GM18508 (cell line): ENCODE measurements at regions not wholly inside any gene's neighbourhood (a gene's known extent, or its start where the extent isn't known, plus 50 kb on each side); places are given as distances from the start of the nearest gene placed in this dataset.
"Not testable (repeated sequence)": the region's sequence is repeated elsewhere in the genome, so short reads cannot be mapped to it uniquely, and the experiment has no call there.

Source experiments
- ATAC-seq: cut with Tn5 transposase; IDR thresholded peaks from one replicate; pipeline ENCODE4 v1.9.1; 2021; ENCODE audit warnings: moderate number of reproducible peaks; ENCODE audit not compliant: insufficient read depth, unreplicated experiment

DNA sequence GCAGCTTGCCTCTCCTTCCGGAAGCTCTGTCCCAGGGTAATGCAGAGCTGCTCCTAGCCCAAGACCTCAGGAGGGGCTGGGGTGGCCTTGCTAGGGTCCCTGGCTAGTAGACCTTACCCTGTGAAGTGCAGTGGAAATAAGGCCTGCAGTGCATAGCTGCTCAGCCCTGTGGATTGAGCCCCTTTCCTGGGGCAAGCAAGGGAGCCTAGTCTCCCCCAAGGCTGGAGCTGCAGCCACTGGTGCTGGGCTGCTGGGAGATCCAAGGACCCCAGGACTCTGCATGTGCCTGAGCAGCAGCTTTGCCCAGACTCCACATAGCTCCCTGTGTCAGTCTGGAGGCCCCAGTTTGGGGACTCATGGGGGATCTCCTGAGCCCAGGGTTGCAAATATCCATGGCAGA, 57.9 kb downstream of the FANCF start:
- no peak for ATAC-seq

DNA sequence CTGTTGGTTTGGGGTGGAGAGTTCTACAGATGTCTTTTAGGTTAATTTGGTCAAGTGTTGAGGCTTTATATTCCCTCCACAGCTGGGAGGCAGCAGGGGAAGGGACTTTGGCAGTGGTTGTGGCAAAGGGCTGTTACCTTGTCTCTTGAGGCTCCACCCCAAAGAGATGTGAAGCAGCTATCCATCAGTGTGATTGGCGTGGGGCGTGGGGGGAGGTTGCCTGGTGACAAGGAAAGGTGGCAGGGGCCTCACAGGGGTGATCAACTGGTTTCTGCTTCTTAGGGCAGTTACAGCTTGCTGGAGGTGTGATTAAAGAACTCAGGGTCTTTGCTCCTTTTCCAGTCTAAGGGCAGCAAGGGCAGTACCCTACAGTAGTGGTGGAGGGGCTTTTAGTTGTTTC, 59.3 kb downstream of the FANCF start:
- ATAC-seq: no peak

DNA sequence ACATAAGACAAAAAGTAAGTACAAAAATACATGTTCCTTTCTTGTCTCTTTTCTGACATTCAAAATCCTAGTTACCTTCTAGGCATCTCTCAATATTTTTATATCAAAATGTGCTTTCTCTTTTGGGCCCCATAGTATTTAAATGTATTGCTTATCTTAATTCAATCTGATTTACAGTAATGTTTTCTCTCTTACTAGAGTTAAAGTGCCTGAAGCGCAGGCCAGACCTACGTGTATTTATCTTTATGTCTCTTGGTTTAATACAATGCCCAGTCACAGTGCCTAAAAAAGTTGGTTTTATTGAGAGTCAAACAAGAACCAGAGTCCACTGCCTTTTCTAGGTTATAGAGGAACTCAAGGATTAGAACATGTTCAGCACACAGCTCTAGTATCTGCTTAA, 64.3 kb downstream of the FANCF start:
- no peak for ATAC-seq

DNA sequence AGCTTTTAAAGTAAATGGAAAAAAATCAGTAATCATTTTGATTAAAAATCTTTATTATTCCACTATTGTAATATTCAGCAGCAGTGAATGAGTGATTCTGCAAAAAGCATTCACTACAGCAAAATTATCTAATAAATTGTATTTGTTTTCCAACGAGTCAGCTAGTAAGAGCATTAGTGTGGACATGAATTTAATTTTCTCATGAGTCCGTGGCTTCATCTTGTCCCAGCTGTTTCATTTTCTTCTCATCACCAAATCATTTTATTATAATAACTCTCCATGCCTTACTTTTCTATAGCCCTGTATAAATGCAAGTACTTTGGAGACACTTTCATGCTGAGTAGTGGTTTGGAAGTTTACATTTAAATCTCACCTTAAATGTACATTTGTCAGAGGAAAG, 66.2 kb downstream of the FANCF start:
- no peak for ATAC-seq

DNA sequence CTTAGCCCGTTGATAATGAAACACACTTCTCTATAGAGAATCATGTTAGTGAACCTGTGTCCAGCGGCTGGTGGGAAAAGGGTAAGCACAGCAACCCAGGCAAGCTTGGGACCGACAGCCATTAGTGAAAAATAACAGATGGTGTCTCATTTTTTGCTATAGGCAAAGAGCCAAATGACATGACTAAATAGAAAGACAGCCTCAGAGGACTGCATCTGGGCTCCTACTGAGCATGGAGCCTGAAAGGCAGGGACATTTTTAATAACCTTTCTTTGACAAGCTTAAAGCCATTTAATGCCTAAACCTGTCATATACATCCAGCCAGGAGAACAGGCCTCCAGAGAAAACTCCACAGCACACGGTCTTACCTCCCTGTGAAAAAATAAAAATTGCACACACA, 67.0 kb downstream of the FANCF start:
- ATAC-seq: no peak

DNA sequence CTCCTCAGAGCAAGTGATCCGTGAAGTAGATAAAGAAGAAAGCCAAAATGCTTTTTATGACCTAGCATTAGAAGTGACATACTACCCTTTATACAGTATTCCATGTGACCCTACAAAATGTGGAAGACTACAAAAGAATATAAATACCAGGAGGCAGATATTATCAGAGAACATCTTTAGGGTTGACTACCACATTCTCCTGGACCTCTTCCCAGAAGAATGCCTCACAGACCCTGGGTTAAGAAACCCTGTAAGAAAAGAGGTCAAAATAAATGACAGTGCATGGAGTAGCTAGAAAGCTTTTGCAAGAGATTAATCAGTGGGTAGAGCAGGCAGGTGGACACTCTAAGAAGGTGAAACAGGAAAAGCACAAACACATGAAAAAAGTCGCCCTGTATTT, 69.2 kb downstream of the FANCF start:
- ATAC-seq: no peak

DNA sequence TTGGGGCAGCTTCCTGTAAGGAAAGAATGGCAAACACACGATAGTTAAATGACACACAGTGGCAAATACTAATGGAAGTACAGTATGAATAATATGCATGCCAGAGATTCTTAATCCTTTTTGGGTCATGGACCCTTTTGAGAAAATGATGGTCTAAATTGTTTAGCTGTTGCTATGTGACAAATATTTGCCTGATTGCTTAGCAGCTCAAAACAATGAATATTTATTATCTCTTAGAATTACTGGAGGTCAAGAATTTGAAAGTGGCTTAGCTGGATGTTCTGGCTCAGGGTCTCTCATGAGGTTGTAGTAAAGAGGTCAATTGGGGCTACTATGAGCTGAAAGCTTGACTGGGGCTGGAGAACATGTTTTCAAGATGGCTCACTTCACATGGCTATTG, 69.7 kb downstream of the FANCF start:
- no peak for ATAC-seq

DNA sequence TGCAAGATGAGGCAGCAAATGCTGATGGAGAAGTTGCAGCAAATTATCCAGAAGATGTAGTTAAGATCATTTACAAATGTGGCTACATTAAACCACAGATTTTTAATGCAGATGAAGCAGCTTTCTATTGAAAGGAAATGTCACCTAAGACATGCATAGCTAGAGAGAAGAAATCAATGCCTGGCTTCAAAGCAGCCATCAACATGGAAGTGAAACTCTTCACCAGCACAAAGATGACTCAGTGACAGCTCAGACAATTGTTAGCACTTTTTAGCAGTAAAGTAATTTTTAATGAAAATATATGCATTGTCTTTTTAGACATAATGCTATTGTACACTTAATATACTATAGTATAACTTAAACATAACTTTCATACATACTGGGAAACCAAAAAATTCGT, 71.4 kb downstream of the FANCF start:
- peak; percentile 95 for ATAC-seq

DNA sequence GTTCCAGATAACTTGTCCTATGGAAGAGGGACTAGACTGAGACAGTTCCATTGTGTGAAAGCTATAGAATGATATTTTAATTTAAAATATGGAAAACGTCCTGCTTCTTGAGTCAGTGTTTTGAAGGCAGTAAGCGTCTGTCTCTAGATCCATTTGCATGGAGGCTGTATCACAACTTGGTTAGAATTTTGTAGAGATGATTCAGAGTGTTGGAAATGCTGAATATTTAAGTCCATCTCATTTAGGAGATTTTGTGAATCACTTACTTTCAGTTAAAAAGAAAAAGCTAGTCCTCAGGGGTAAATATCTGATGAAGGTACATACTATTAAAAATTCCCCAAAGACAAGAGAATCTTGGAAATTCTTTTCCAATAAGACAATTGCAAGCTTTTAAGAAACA, 72.7 kb downstream of the FANCF start:
- ATAC-seq: no peak

DNA sequence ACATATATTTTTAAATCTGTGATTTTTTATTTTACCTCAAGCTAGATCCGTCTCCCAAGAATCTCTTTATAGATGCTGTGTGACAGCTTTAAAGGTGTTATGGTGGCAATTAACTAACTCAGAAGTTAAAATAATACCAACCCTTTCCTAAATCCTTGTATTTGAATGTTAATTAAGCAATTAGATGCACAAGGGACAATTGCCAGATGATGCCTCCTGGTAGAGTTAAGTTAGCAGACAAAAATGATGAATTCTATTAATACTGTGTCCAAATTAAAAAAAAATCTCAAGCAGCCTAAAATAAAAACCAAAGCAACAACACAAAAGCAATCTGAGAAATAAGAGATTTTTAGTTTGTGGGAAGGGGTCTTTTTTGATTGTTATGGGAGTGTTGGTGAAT, 78.9 kb downstream of the FANCF start:
- ATAC-seq: no peak

DNA sequence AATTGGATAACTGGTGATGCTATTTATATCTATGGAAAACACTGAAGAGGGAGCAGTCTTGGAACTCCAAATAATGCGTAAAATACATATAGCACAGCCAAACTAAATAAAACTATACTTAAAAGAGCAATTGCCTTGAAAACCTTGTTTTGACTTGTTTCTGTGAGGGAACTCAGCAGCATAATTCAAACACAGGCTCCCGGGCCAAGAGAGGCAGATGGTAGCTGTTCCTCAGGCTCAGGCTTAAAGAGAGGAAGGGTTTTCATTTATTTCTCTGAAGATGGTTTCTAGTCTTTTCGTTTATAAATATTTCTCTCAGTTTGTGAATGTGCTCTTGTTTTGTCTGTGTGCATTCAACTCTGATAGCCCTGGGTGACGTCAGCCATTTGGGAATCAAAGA, 82.4 kb downstream of the FANCF start:
- no peak for ATAC-seq

DNA sequence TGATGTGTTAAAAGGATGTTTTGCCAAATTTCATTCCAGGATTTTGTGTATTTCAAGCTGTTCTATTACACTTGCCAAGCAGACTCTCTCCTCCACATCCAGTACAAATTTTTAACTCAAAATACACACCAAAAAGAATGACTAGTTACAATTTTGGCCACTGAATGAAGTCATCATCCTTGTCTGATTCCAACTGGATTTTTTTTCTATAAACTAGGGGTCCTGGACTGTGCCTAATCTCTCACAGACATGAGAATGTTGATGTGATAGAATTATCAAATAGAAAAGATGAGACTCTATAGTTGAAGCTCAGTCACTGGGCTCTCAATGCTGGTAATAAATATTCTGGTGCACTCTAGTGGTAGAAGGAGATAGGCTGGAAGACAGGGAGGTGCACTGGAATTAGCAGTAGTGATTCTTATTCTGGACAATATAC, 85.8 kb downstream of the FANCF start:
- no peak for ATAC-seq

DNA sequence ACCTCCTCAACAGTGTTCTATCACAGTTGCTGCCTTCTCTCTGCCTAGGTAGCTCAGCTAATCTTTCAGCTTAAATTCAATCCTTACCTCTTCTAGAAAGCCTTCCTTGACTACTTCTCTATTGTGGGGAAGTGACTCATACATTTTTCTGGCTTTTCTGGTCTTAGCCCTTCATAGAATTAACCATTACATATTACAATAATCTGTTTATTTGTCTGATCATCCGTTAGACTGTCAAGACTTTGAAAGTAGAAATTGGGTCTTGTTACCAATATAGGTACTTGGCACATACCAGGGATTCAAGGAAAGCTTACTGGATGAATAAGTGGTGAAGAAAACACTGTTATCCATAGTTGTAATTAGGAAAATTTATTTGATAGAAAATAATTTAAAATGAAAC, 89.6 kb downstream of the FANCF start:
- no peak for ATAC-seq

DNA sequence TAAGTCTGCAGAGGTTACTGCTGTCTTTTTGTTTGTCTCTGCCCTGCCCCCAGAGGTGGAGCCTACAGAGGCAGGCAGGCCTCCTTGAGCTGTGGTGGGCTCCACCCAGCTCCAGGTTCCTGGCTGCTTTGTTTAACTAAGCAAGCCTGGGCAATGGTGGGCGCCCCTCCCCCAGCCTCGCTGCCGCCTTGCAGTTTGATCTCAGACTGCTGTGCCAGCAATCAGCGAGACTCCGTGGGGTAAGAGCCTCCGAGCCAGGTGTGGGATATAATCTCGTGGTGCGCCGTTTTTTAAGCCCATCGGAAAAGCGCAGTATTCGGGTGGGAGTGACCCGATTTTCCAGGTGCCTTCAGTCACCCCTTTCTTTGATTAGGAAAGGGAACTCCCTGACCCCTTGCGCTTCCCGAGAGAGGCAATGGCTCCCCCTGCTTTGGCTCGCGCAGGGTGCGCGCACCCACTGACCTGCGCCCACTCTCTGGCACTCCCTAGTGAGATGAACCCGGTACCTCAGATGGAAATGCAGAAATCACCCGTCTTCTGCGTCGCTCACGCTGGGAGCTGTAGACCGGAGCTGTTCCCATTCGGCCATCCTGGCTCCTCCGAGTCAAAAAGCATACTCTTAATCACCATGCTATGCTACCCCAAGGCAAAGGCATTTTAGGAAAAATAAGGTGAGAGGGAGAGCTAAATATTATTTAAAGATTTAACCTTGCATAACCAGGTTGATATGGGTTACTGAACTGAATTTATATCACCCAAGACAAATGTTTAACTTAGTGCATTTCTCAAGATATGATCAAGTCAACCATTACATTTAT, 96.8 kb downstream of the FANCF start:
- not testable (repeated sequence) for ATAC-seq

DNA sequence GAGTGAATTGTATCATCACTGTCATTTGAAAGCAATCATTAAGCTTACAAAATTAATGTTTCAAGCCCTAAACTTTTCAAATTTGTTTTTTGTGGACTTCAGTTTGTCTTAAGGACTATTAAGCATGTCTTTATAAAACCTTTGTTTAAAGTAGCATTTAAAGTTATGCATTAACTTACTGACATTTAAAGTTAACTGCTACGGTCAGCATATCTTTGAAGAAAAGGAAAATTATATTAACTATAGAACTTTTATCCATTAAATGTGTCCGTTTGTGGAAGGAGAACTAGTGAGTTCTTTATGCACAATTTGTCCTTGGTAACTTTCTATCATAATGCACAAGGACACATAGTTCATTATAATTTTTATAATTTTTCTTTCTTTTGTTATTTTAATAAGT, 103.4 kb downstream of the FANCF start:
- ATAC-seq: no peak

DNA sequence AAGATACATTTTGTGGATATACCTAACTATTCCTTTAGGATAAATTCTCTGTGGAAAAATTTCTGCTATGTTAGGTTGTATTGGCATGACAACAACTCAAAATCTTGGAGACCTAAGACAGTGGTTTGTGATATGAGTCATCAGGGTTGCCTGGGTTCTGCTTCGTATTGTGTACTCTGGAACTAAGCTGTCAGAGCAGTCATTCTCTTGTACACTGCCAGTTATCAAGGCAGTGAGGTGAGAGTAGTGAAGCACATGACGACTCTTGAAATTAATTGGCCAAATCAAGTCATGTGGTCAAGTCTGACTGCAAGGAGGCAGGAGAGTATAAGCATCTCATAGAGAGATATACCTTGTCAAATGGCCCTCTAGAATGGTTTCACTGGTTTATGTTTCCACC, 104.4 kb downstream of the FANCF start:
- no peak for ATAC-seq

DNA sequence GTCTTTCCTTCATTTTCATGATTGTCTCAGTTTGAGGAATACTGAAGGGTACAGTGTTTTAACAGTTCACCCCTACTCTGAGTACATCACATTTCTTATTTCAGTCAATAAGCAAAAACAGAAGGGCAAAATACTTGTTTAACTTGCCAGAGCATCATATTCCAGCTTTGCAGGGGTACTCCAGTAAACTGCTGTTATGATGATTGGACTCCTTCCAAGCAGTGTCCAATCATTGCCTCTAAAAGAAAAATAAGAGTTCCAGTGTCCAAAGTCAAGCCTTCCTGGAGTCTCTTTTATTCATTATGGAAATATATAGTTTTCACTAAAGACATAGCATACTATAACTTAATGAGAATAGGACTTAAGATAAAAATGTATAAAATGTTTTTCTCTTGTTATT, 105.1 kb downstream of the FANCF start:
- no peak for ATAC-seq

DNA sequence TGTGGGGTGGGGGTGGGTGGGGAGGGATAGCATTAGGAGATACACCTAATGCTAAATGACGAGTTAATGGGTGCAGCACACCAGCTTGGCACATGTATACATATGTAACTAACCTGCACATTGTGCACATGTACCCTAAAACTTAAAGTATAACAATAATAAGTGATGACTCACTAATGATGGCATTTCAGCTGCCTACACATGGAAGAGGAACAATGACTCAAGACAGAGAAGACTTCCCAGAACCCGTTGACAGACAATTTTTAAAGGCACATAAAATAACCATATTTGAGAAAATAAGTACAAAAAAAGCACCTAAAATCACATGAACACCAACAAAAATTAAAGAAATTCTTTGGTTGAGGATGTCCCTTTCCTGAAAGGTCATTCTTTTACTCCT, 107.3 kb downstream of the FANCF start:
- not testable (repeated sequence) for ATAC-seq

DNA sequence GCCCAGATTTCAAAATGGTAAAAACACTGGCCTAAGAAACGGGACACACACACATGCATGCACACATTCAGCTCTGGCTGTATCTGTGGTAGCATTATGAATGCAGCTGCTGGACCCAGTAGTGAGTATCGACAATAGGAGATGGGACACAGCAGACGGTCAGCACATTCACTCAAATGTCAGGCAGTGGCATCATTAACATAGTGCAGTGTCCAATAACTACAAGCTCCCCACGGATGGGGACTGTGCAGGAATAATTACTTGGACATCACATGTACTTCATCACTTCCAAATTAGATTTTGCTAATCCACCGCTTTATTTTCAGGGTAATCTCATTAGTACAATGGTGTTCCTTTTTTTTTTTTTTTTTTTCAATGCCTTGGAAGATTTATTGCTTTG, 109.5 kb downstream of the FANCF start:
- no peak for ATAC-seq

DNA sequence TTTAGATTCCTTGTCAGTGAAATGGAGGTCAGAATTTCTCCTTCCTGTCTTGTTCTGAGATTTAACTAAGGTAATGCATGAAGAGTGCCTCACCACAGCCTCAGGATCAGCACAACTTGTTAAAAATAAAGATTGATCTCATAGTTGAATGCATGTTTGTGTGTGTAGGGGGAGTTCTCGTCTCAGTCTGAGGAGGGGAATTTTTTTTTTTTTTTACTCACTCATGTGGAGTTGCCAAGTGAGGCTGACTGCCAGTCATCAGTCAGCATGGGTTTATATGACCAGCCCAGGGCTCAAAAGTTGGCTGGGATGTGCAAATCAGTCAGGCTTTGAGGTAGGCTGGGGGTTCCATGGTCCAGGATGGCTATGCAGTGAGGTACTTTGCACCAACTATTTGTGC, 113.2 kb downstream of the FANCF start:
- no peak for ATAC-seq

DNA sequence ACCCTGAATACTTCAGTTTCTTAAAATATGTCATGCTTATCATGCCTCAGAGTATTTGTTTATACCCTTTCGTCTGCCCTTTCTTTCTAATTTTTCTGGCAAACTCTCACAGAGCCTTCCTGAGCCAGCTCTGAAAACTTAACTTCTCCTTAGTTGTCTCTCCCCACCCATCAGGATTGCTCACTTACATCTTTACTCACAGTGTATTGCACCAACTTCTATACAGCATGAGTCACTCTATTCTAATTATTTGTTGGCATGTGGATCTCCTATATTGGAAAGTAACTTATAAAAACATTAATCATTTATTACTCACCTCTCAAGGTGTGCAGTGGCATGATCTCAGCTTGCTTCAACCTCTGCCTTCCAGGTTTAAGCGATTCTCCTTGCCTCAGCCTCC, 114.9 kb downstream of the FANCF start:
- ATAC-seq: no peak

DNA sequence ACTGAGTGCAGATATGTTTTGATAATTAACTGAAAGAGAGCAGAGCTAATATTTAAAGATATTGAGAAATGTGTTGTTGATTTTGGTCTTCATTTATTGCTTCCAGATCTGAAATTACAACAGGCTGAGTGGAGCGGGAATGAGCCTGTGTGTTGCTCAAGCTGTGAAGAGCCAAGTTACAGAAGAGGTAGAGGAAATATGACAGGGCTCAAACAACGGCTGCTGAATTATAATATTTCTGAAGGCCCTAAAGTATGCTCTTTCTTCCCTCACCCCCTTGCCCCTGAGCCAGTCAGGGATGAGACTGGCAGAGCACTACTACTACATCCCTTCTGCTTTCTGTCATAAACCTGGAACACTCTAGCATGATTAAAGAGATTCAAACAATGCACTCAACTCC, 115.6 kb downstream of the FANCF start:
- ATAC-seq: no peak

DNA sequence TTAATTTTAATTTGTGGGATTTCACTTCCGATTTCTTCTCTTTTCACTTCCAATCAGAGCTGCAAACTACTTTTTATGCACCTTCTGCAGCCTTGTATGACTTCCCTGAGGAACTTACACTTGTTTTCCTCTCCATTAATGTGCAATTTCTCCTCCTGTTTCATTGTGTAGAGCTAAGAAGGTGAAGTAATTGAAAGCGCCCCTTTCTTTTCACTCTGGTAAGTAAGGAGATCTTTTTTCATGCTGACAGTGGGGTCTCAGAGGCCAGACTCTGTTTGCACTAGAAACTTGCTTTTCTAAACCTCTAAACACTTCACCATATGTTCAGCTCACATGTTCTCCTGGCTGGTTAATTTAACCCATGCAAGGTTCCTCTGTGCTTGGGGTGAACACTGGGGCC, 117.0 kb downstream of the FANCF start:
- ATAC-seq: no peak
